ENCODE measurements at regions not wholly inside any gene's neighbourhood (a gene's known extent, or its start where the extent isn't known, plus 50 kb on each side); places are given as distances from the start of the nearest gene placed in this dataset.

DNA sequence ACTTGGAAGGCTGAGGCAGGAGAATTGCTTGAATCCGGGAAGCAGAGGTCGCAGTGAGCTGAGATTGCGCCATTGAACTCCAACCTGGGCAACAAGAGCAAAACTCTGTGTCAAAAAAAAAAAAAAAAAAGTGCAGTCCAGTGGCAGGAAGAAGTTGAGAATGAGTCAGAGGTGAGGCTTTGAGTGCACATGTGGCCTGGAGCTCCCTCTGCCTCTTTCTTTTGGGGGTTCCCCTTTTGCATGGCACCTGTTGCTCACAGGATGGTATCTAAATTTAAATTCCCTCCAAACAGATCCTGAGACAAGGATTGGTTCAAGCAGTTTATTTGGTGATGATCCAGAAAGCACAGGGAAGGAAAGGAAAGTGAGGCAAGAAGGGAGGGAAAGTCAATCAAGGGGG lies 151.4 kb upstream of the STX18 start:
- intact Hi-C loops (cut with DNase I; ENCODE audit: low total_unique reads): no loop called here
- 84 to 90% (median 89%) methylated on average over 3 of the region's 3 CpGs for whole genome bisulfite sequencing, 5 donors

GRCh38 chr4:4690854-4691253 lies 149.0 kb upstream of the STX18 start:
- intact Hi-C loops (cut with DNase I; ENCODE audit: low total_unique reads): no loop called here
- Histone ChIP-seq H3K9me3 (no peaks in the 10 kb centered on the region), H3K36me3 (peaks cover 0 to 9% (median 0%) of the 10 kb centered on the region in 4 donors), H3K4me3 (no peak overlapping the region), H3K27ac (no peak overlapping the region), H3K27me3 (no peaks in the 10 kb centered on the region), H3K4me1 (peaks cover 0 to 4% (median 0%) of the 10 kb centered on the region in 4 donors)
- TF ChIP-seq POLR2AphosphoS5 (IDR thresholded peaks at IDR 0.05) (no peak), EP300 (IDR thresholded peaks at IDR 0.05) (no peak), POLR2A (IDR thresholded peaks at IDR 0.05) (no peak), CTCF (IDR thresholded peaks at IDR 0.05) (no peak)
- WGBS, 5 donors: 90 to 97% (median 95%) methylated on average over 2 of the region's 2 CpGs
- DNase-seq: no peak

More for the DNA sequence above, 151.4 kb upstream of the STX18 start:
- H3K4me3 ChIP-seq: no peak overlapping the region
- no peaks in the 10 kb centered on the region for H3K27me3 ChIP-seq
- peaks cover 0 to 9% (median 0%) of the 10 kb centered on the region in 4 donors for H3K36me3 ChIP-seq
- peaks cover 0 to 4% (median 0%) of the 10 kb centered on the region in 4 donors for H3K4me1 ChIP-seq
- no peak for DNase-seq
- no peak overlapping the region for H3K27ac ChIP-seq
- TF ChIP-seq POLR2AphosphoS5 (IDR thresholded peaks at IDR 0.05) (no peak), EP300 (IDR thresholded peaks at IDR 0.05) (no peak), POLR2A (IDR thresholded peaks at IDR 0.05) (no peak), CTCF (IDR thresholded peaks at IDR 0.05) (no peak)
- no peaks in the 10 kb centered on the region for H3K9me3 ChIP-seq

- H3K4me3 ChIP-seq: no peak overlapping the region
- no peaks in the 10 kb centered on the region for H3K9me3 ChIP-seq
- no peak for DNase-seq
- H3K36me3 ChIP-seq: peaks cover 0 to 9% (median 0%) of the 10 kb centered on the region in 4 donors
- no peak overlapping the region for H3K27ac ChIP-seq
- WGBS, 5 donors: 73 to 83% (median 82%) methylated on average over 8 of the region's 8 CpGs
- H3K27me3 ChIP-seq: no peaks in the 10 kb centered on the region
- peaks cover 0 to 7% (median 0%) of the 10 kb centered on the region in 4 donors for H3K4me1 ChIP-seq
- TF ChIP-seq EP300 (IDR thresholded peaks at IDR 0.05): no peak
- no peak for TF ChIP-seq POLR2AphosphoS5 (IDR thresholded peaks at IDR 0.05)
- no peak for TF ChIP-seq POLR2A (IDR thresholded peaks at IDR 0.05)
- TF ChIP-seq CTCF (IDR thresholded peaks at IDR 0.05): no peak
- intact Hi-C loops (cut with DNase I; ENCODE audit: low total_unique reads): no loop called here
Observed at GRCh38 chr4:4689694-4690440, 148.0 kb upstream of the STX18 start.

DNA sequence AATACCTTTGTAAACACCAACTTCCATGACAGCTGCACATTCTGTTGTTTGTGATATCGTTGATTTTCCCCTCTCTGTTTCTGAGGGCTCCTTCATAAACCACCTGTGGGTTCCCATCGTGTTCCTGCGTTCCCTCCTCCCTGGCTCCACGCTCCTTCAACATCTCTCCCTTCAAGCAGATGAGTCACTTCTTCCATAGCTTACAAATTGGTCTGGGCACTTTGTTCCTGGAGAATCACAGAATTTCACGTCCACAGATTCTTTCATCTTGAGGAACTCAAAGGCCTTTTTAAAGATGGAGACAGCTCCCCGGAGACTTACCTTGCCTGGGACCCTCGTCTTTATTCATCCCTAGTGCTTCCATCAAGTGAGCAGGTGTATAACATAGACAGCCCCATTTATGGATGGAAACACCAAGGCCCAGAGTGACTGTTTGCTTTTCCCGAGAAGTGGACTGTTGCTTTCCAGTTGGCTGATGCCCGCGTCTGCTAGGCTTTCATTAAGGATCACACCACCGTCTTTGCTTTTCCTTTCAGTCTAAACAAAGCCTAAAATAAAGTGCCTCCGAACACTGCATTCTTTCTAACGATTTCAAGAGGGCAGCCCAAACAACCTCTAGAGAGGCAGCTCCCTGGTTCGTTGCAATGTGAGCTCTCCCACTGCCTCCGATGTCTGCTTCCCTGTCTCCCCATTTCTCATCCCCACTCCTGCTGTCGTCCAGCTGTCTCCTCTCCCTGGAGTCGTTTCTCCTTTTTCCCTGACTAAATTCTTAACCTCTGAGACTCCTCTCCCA lies 146.3 kb upstream of the STX18 start:
- 63 to 71% (median 68%) methylated on average over 17 of the region's 17 CpGs for WGBS, 5 donors
- H3K4me3 ChIP-seq: no peak overlapping the region
- H3K27me3 ChIP-seq: no peaks in the 10 kb centered on the region
- TF ChIP-seq CTCF (IDR thresholded peaks at IDR 0.05): no peak
- no peak for TF ChIP-seq POLR2A (IDR thresholded peaks at IDR 0.05)
- no peak for TF ChIP-seq POLR2AphosphoS5 (IDR thresholded peaks at IDR 0.05)
- no peak for TF ChIP-seq EP300 (IDR thresholded peaks at IDR 0.05)
- H3K4me1 ChIP-seq: peaks cover 0 to 3% (median 0%) of the 10 kb centered on the region in 4 donors
- H3K9me3 ChIP-seq: no peaks in the 10 kb centered on the region
- intact Hi-C loops (cut with DNase I; ENCODE audit: low total_unique reads): no loop called here
- H3K36me3 ChIP-seq: peaks cover 0 to 9% (median 0%) of the 10 kb centered on the region in 4 donors
- no peak overlapping the region for H3K27ac ChIP-seq
- no peak for DNase-seq

All from stomach (tissue), 8 donors.